ENCODE measurements at regions not wholly inside any gene's neighbourhood (a gene's known extent, or its start where the extent isn't known, plus 50 kb on each side); places are given as distances from the start of the nearest gene placed in this dataset.
A peak's percentile ranks its signal among the peaks of the same experiment; 100 is the strongest.

GRCh38 chr5:124865603-124866354, 119.3 kb upstream of the ZNF608 start:
- intact Hi-C loops (cut with micrococcal nuclease; ENCODE audit: unreplicated experiment), result no loop called here
- CTCF ChIA-PET (ENCODE audit: unreplicated experiment), result no interaction called here

GRCh38 chr5:124866355-124867136, 120.1 kb upstream of the ZNF608 start:
- Histone ChIP-seq H3K9me3 (ENCODE audit: low read length) (no peaks in the 10 kb centered on the region), H3K4me2 (ENCODE audit: low read length) (no peak overlapping the region), H3K36me3 (ENCODE audit: insufficient read depth, low read length) (no peaks in the 10 kb centered on the region), H3K4me3 (ENCODE audit: low read depth, low read length, poor library complexity, severe bottlenecking) (no peak overlapping the region), H3K79me2 (ENCODE audit: insufficient read depth, low read depth, low read length) (no peaks in the 10 kb centered on the region), H3K9me2 (ENCODE audit: insufficient read depth, low read length) (no peaks in the 10 kb centered on the region), H3K27ac (ENCODE audit: low read depth, low read length, poor library complexity, severe bottlenecking) (no peak overlapping the region), H2AFZ (ENCODE audit: low read length) (0 out of 2 replicates have a peak overlapping the region, but pooled peaks have one; percentile 7), H3K4me1 (ENCODE audit: insufficient read depth, low read length, poor library complexity, severe bottlenecking) (no peaks in the 10 kb centered on the region), H4K20me1 (ENCODE audit: insufficient read depth, low read length) (no peaks in the 10 kb centered on the region)
- BruUV-seq (replicated peaks), result no TSS peak
- ChIA-PET POLR2A (interaction anchor here (1.3 kb wide), 1 partner anchor 8 kb away, joined by 3 read pairs; no protein-coding TSS in a partner anchor), CTCF (ENCODE audit: unreplicated experiment) (no interaction called here)
- no peak for DNase-seq (ENCODE audit: low spot score)
- intact Hi-C loops (cut with micrococcal nuclease; ENCODE audit: unreplicated experiment), result no loop called here
- no peak for TF ChIP-seq CTCF (conservative IDR thresholded peaks at IDR 0.05; ENCODE audit: low read length)
- no peak for TF ChIP-seq EZH2phosphoT487 (IDR thresholded peaks at IDR 0.05; ENCODE audit: borderline replicate concordance, low read depth, low read length)

More at GRCh38 chr5:124865603-124866354, 119.3 kb upstream of the ZNF608 start:
- no peak for TF ChIP-seq CTCF (conservative IDR thresholded peaks at IDR 0.05; ENCODE audit: low read length)
- no peak for TF ChIP-seq EZH2phosphoT487 (IDR thresholded peaks at IDR 0.05; ENCODE audit: borderline replicate concordance, low read depth, low read length)
- no peaks in the 10 kb centered on the region for H4K20me1 ChIP-seq (ENCODE audit: insufficient read depth, low read length)
- BruUV-seq (replicated peaks), result no TSS peak
- no peaks in the 10 kb centered on the region for H3K9me2 ChIP-seq (ENCODE audit: insufficient read depth, low read length)
- H3K4me1 ChIP-seq (ENCODE audit: insufficient read depth, low read length, poor library complexity, severe bottlenecking), result no peaks in the 10 kb centered on the region
- H3K9me3 ChIP-seq (ENCODE audit: low read length), result no peaks in the 10 kb centered on the region
- DNase-seq (ENCODE audit: low spot score), result no peak
- no peak overlapping the region for H2AFZ ChIP-seq (ENCODE audit: low read length)
- no peaks in the 10 kb centered on the region for H3K36me3 ChIP-seq (ENCODE audit: insufficient read depth, low read length)
- H3K27ac ChIP-seq (ENCODE audit: low read depth, low read length, poor library complexity, severe bottlenecking), result no peak overlapping the region
- no peaks in the 10 kb centered on the region for H3K79me2 ChIP-seq (ENCODE audit: insufficient read depth, low read depth, low read length)
- POLR2A ChIA-PET, result interaction anchor here (0.6 to 0.8 kb wide), 6 partner anchors 10 to 752 kb away, joined by 3 to 9 read pairs (median 4); no protein-coding TSS in a partner anchor
- H3K4me3 ChIP-seq (ENCODE audit: low read depth, low read length, poor library complexity, severe bottlenecking), result no peak overlapping the region
- H3K4me2 ChIP-seq (ENCODE audit: low read length), result no peak overlapping the region
